ENCODE measurements at regions not wholly inside any gene's neighbourhood (a gene's known extent, or its start where the extent isn't known, plus 50 kb on each side); places are given as distances from the start of the nearest gene placed in this dataset.

DNA sequence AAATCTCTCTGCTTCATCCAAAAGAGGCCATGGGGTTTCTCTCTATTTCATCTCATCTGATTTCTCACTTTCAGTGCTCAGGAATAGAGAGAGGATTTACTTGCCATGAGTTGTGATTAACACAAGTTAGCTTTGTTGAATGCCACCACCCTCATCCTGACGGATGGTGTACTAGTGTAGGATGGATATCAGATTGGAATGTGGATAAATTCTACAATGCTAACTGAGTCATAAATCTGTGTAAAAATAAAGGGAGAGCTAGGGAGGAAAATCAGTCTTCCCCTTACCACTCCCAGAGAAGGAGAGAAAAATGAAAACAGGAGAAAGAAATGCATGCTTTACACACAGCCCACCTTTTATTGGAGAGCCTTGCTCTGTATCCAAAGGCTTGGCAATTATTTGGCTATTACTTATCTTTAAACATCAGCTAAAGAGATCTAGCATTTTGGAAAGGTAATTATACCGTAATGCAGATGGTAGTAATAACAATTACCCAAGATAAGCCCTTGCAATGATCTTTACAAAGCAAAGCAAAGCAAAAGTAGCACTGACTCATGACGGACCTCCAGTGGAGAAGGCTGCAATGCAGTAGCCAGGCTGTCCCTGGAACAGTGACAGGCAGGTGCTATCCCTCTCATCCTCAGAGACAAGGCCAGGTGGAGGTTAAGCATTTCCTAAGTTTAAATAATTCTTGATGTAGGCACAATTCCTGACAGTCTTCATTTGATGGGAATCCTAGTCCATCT lies 306.3 kb upstream of the PPARGC1A start:
- DNase-seq (ENCODE audit: low read depth), result peak; percentile 14
- H3K4me3 ChIP-seq (ENCODE audit: low read depth, low read length), result no peak overlapping the region
- TF ChIP-seq, protein P1, sequence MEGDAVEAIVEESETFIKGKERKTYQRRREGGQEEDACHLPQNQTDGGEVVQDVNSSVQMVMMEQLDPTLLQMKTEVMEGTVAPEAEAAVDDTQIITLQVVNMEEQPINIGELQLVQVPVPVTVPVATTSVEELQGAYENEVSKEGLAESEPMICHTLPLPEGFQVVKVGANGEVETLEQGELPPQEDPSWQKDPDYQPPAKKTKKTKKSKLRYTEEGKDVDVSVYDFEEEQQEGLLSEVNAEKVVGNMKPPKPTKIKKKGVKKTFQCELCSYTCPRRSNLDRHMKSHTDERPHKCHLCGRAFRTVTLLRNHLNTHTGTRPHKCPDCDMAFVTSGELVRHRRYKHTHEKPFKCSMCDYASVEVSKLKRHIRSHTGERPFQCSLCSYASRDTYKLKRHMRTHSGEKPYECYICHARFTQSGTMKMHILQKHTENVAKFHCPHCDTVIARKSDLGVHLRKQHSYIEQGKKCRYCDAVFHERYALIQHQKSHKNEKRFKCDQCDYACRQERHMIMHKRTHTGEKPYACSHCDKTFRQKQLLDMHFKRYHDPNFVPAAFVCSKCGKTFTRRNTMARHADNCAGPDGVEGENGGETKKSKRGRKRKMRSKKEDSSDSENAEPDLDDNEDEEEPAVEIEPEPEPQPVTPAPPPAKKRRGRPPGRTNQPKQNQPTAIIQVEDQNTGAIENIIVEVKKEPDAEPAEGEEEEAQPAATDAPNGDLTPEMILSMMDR (conservative IDR thresholded peaks at IDR 0.05; ENCODE audit: low read depth, low read length), result peak; percentile 35

DNA sequence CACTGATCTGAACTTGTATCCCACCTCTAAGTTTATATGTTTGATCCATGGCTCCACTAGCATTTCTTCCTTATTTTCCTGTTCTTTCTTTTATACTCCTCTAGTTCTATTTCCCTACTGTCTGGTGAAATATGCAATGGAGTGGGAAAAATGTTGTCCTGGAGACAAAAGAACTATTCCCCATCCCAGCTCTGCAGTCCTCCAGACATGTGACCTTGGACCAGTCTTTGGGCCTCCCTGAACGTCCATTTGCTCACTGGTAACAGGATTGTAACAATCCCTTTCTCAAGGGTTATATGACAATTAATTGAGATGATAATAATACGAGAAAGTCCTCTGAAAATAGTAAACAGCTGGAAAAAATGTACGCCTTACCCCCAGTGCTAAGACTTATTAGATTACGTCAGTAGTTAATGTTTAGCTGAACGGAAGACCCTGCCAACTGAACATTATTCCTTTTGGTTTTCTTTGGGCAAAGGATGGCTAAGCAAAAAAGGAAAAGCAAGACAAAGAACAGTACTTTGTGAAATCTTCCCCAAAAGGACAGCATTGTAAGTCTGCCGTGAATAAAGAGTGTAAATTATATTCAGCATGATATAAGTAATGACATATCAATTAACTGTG lies 302.3 kb upstream of the PPARGC1A start:
- no peak overlapping the region for H3K4me3 ChIP-seq (ENCODE audit: low read depth, low read length)
- DNase-seq (ENCODE audit: low read depth), result no peak

GRCh38 chr4:24190761-24191695 lies 301.2 kb upstream of the PPARGC1A start:
- H3K4me3 ChIP-seq (ENCODE audit: low read depth, low read length), result no peak overlapping the region
- TF ChIP-seq, protein P1 (conservative IDR thresholded peaks at IDR 0.05; ENCODE audit: low read depth, low read length), result no peak
- no peak for DNase-seq (ENCODE audit: low read depth)

More for the DNA sequence above, 302.3 kb upstream of the PPARGC1A start:
- TF ChIP-seq, protein P1 (conservative IDR thresholded peaks at IDR 0.05; ENCODE audit: low read depth, low read length), result no peak

DNA sequence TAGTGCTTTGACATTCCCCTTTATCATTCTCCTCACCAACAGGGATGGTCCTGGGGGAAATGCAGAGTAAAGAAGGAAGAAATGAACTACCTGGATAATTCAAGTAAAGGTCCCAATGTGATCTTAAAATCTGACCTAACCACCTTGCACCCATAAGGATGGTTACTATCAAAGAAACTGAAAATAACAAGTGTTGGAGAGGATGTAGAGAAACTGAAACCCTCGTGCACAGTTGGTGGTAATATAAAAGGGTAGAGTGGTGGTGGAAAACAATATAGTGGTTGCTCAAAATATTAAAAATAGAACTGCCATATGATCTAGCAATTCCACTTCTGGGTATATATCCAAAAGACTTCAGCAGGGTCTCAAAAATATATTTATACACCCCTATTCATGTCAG lies 298.6 kb upstream of the PPARGC1A start:
- TF ChIP-seq, protein P1 (conservative IDR thresholded peaks at IDR 0.05; ENCODE audit: low read depth, low read length), result no peak
- DNase-seq (ENCODE audit: low read depth), result no peak
- H3K4me3 ChIP-seq (ENCODE audit: low read depth, low read length), result no peak overlapping the region

- H3K4me3 ChIP-seq (ENCODE audit: low read depth, low read length), result no peak overlapping the region
- TF ChIP-seq, protein P1 (conservative IDR thresholded peaks at IDR 0.05; ENCODE audit: low read depth, low read length), result no peak
- no peak for DNase-seq (ENCODE audit: low read depth)
Observed at GRCh38 chr4:24186466-24186865, 296.6 kb upstream of the PPARGC1A start.

GRCh38 chr4:24181005-24181404 lies 291.2 kb upstream of the PPARGC1A start:
- no peak overlapping the region for H3K4me3 ChIP-seq (ENCODE audit: low read depth, low read length)
- no peak for DNase-seq (ENCODE audit: low read depth)
- TF ChIP-seq, protein P1 (conservative IDR thresholded peaks at IDR 0.05; ENCODE audit: low read depth, low read length), result no peak

All from choroid plexus epithelial cell (primary cell).